Epithelial cell of esophagus (primary cell): ENCODE measurements at regions not wholly inside any gene's neighbourhood (a gene's known extent, or its start where the extent isn't known, plus 50 kb on each side); places are given as distances from the start of the nearest gene placed in this dataset.

Experiments used
- DNase-seq: peaks from one replicate; pipeline ENCODE4 v3.0.0; 2010; ENCODE audit warnings: low read depth
- H3K4me3 ChIP-seq: 2 replicates; pipeline ENCODE4 v1.5.1; 2011; ENCODE audit warnings: mild to moderate bottlenecking, low read length, control low read depth
- CTCF ChIP-seq: IDR thresholded peaks from 2 replicates; pipeline ENCODE4 v1.5.1; 2011; ENCODE audit warnings: low read depth, mild to moderate bottlenecking, low read length, control low read depth, inconsistent platforms; ENCODE audit not compliant: insufficient read depth; ENCODE audit errors: missing control alignments

DNA sequence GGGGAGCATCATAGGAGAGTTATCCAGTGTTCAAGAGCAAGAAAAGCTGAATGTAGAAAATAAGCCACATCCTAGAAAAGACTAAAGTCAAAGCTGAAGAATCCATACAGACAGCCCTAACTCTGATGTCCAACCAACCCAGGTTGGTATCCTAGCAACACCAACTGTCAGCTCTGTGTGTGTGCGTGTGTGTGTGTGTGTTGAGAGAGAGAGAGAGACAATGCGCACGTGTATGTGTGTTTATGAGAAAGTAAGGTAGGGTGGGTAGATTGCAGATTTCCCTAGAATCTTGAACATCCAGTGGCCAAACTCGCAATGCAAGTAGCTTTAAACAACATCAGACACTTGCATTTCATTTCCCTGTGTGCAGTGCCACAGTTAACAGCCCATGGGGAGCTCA lies 274.9 kb downstream of the FAM181B start:
- no peak for TF ChIP-seq CTCF
- no peak for DNase-seq
- no peak overlapping the region for H3K4me3 ChIP-seq

DNA sequence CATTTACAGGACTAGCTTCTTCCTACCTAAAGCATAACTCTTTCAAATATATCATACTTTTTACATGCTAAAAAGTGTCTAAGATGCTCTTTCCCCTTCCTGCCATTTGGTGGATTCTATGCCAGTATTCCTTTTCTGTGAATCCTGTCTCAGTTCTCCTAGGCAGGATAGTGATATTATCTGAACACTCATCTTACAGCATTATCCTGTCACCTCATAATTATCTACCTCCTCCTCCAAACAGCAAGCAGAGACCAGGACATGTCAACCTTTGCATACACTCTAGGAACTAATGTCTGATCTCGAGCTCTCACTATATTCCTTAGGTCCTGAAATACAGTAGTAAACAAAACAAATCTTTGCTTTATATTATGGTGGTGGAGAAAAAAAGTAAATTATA lies 275.5 kb downstream of the FAM181B start:
- no peak for DNase-seq
- TF ChIP-seq CTCF = no peak
- no peak overlapping the region for H3K4me3 ChIP-seq

GRCh38 chr11:82450996-82451395 lies 282.7 kb downstream of the FAM181B start:
- no peak for DNase-seq

DNA sequence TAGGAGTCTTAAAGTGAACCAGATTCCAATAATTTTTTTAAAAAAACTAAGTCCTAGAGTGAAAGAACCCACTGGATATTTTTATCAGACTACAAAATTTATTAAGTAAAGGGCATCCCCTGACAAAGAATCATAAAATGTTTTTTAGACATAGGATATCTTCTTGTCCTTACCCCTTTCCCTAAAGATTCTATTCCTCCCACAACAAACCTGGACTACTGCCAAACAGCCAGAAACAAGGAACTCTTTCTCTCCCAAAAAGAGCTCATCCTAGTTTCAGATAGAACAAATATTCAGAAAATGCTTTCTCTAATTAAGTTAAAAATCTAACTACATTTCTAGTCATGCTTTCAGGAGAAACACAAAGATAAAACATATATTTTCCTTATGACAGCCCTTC lies 327.1 kb downstream of the FAM181B start:
- TF ChIP-seq CTCF = no peak

More at GRCh38 chr11:82450996-82451395, 282.7 kb downstream of the FAM181B start:
- H3K4me3 ChIP-seq = no peak overlapping the region
- TF ChIP-seq CTCF = no peak

GRCh38 chr11:82405421-82405820 lies 328.2 kb downstream of the FAM181B start:
- no peak for DNase-seq
- no peak for TF ChIP-seq CTCF
- H3K4me3 ChIP-seq = no peak overlapping the region

More for the DNA sequence above, 327.1 kb downstream of the FAM181B start:
- DNase-seq = no peak
- no peak overlapping the region for H3K4me3 ChIP-seq

- no peak for DNase-seq
- TF ChIP-seq CTCF = no peak
- no peak overlapping the region for H3K4me3 ChIP-seq
Measured at GRCh38 chr11:82404981-82405380, 328.7 kb downstream of the FAM181B start.

DNA sequence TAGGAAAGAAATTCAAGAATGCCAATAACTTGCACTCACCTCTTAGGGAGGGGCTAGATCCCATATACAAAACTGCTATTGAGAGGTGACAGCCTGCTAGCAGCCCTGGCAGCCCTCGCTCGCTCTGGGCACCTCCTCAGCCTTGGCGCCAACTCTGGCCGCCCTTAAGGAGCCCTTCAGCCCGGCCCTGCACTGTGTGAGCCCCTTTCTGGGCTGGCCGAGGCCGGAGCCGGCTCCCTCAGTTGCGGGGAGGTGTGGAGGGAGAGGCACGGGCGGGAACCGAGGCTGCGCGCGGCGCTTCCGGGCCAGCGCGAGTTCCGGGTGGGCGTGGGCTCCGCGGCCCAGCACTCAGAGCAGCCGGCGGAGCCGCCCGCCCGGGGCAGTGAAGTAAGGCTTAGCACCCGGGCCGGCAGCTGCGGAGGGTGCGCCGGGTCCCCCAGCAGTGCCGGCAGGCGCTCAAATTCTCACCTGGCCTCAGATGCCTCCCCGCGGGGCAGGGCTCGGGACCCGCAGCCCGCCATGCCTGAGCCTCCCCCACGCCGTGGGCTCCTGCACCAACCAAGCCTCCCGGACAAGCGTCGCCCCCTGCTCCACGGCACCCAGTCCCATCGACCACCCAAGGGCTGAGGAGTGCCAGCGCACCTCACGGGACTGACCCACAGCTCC lies 329.9 kb downstream of the FAM181B start:
- no peak for TF ChIP-seq CTCF
- no peak for DNase-seq

More for the DNA sequence above, 329.9 kb downstream of the FAM181B start:
- H3K4me3 ChIP-seq = no peak overlapping the region
